NB4 (cell line): ENCODE measurements at regions not wholly inside any gene's neighbourhood (a gene's known extent, or its start where the extent isn't known, plus 50 kb on each side); places are given as distances from the start of the nearest gene placed in this dataset.

ENCODE experiments used
- DNase-seq: peaks from one replicate; pipeline ENCODE4 v3.0.0; 2010; ENCODE audit warnings: low read depth
- H3K4me3 ChIP-seq: one replicate; pipeline ENCODE4 v1.5.1; 2011; ENCODE audit warnings: mild to moderate bottlenecking, low read depth, low read length, moderate library complexity
- MYC ChIP-seq: IDR thresholded peaks from 2 replicates; pipeline ENCODE4 v1.6.1; 2011; ENCODE audit warnings: low read depth, low read length
- POLR2A ChIP-seq: IDR thresholded peaks from 2 replicates; pipeline ENCODE4 v1.6.1; 2011; ENCODE audit warnings: mild to moderate bottlenecking; ENCODE audit not compliant: insufficient read length; ENCODE audit errors: extremely low read depth
- TF ChIP-seq, protein P1 (sequence below): IDR thresholded peaks from 2 replicates; pipeline ENCODE4 v1.6.1; 2011; ENCODE audit warnings: low read depth, low read length
- TF ChIP-seq, protein P2 (sequence below): IDR thresholded peaks from one replicate; pipeline ENCODE4 v1.5.1; 2012; ENCODE audit warnings: low read depth, low read length

DNA sequence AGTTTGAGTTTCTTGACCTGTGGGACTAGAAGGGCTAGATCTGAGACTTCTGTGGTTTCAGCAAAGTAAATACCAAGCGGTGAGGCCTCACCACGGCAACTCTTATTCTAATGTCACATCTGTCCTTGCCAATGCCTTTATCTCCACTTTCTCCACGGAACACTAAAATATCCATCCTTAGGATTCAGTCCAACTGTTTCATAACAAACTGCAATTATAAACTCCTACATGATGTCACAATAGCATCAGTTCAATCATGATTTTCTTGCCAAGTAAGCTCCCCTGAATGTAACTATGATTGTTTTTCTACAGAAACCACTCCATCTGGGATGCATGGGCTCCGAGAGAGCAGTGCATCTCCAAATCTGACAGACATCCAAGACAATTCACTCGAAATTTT is 79.6 kb downstream of the LRATD1 start:
- DNase-seq: no peak
- no peak overlapping the region for H3K4me3 ChIP-seq
- TF ChIP-seq POLR2A: no peak
- TF ChIP-seq, protein P1, sequence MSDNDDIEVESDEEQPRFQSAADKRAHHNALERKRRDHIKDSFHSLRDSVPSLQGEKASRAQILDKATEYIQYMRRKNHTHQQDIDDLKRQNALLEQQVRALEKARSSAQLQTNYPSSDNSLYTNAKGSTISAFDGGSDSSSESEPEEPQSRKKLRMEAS: no peak
- TF ChIP-seq MYC: no peak
- TF ChIP-seq, protein P2, sequence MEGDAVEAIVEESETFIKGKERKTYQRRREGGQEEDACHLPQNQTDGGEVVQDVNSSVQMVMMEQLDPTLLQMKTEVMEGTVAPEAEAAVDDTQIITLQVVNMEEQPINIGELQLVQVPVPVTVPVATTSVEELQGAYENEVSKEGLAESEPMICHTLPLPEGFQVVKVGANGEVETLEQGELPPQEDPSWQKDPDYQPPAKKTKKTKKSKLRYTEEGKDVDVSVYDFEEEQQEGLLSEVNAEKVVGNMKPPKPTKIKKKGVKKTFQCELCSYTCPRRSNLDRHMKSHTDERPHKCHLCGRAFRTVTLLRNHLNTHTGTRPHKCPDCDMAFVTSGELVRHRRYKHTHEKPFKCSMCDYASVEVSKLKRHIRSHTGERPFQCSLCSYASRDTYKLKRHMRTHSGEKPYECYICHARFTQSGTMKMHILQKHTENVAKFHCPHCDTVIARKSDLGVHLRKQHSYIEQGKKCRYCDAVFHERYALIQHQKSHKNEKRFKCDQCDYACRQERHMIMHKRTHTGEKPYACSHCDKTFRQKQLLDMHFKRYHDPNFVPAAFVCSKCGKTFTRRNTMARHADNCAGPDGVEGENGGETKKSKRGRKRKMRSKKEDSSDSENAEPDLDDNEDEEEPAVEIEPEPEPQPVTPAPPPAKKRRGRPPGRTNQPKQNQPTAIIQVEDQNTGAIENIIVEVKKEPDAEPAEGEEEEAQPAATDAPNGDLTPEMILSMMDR: no peak

DNA sequence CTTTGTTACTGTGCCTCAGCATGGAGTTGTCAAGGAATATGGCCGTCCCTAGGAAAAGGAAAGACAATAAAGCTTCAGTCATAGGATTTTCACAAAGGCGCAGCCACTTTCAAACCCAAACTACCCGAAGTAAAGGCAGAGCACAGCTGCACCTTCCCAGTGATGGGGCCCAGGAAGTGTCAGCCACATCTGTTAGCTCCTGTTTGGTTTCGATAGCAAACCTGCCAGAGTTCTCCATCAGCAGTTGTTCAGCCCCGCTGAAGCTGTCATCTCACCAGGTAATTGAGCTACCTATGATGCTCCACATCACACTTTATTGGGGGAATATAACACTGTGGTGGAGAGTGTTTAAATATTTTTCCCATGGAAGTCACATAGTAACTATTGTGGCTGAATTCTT is 80.7 kb downstream of the LRATD1 start:
- TF ChIP-seq, protein P2: no peak
- TF ChIP-seq MYC (no peak), POLR2A (no peak)
- TF ChIP-seq, protein P1: no peak

DNA sequence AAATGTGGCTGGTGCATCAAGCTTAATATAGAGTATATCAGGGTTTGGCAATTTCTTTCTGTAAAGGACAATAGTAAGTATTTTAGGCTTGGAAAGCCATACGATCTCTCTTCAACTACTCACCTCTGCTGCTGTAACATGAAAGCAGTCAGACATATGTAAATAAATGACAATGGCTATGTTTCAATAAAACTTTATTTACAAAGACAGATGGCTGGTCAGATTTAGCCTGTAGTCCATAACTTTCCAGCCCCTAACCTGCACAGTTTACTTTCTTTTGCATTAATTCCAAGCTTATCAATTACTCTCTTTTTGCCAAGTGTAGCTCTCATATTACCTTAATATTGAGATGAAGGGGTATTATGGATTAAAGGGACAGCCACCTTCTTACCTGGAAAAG is 83.1 kb downstream of the LRATD1 start:
- no peak for TF ChIP-seq MYC
- TF ChIP-seq POLR2A: no peak
- TF ChIP-seq, protein P1: no peak
- TF ChIP-seq, protein P2: no peak
- no peak overlapping the region for H3K4me3 ChIP-seq
- DNase-seq: no peak

More for the DNA sequence above, 80.7 kb downstream of the LRATD1 start:
- H3K4me3 ChIP-seq: no peak overlapping the region
- no peak for DNase-seq

DNA sequence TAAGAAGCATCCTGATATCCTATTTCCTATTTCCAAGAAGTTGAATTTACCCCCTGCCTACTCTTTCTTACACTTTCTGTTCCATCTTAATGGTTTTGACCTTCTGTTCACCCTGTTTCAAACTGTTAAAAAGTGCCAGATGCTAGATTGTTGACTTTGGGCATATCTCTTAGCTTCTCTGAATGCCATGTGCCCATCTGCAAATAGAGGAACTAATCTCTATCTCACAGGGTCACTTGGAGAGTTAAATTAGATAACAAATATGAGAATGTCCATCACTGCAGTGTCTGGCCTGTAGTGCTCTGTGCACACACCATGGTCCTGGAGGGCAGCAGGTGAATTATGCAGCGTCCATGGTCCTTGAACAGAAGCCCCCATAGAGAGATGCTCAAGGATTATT is 83.8 kb downstream of the LRATD1 start:
- TF ChIP-seq, protein P1: no peak
- TF ChIP-seq, protein P2: no peak
- TF ChIP-seq MYC (no peak), POLR2A (no peak)
- H3K4me3 ChIP-seq: no peak overlapping the region
- no peak for DNase-seq

DNA sequence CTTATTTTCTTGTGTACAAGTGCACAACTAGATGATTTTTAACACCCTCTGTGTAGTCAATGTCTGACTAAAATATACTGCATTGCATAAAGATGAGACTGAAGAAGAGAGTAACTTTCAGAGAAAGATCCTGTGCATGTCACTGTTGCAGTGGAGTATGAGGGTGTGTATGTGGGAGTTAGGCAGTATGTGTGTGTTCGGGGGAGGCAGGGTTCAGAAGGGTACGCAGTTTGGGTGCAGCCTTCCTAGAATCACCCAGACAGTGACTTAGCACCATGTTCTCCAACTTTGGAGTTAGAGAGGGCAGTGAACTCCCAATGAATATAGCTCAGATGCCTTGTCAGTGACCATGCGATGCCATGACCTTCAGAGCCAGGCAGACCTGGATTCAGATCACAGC is 84.6 kb downstream of the LRATD1 start:
- no peak for DNase-seq
- no peak overlapping the region for H3K4me3 ChIP-seq
- TF ChIP-seq POLR2A (no peak), MYC (no peak)
- TF ChIP-seq, protein P1: no peak
- TF ChIP-seq, protein P2: no peak

DNA sequence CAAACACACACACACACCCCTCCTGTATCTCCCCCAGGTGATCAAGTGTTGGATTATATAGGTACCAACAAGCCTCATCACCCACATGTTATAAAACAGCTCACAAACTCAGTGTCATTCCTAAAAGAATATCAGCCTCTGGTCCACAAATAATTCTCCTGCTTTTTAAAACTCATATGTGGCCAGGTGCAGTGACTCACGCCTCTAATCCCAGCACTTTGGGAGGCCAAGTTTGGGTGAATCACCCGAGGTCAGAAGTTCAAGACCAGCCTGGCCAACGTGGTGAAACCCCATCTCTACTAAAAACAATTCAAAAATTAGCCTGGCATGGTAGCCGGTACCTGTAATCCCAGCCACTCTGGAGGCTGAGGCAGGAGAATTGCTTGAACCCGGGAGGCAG is 87.8 kb downstream of the LRATD1 start:
- no peak for DNase-seq
- H3K4me3 ChIP-seq: no peak overlapping the region
- no peak for TF ChIP-seq POLR2A
- TF ChIP-seq, protein P2: no peak
- TF ChIP-seq, protein P1: no peak
- no peak for TF ChIP-seq MYC
